Chondrocyte (in vitro differentiated cells): ENCODE measurements at regions not wholly inside any gene's neighbourhood (a gene's known extent, or its start where the extent isn't known, plus 50 kb on each side); places are given as distances from the start of the nearest gene placed in this dataset.
"Not testable (repeated sequence)": the region's sequence is repeated elsewhere in the genome, so short reads cannot be mapped to it uniquely, and the experiment has no call there.

Source experiments
- DNase-seq: peaks from one replicate; pipeline ENCODE4 v3.0.0; 2021; ENCODE audit warnings: mixed read lengths, low spot score
- H3K27ac Mint-ChIP-seq: one replicate; pipeline ENCODE4 v1.8.0; 2021; ENCODE audit warnings: mild to moderate bottlenecking, moderate library complexity, mixed read lengths; ENCODE audit not compliant: unreplicated experiment
- H3K27me3 Mint-ChIP-seq: 2 replicates; pipeline ENCODE4 v1.8.0; 2021; ENCODE audit warnings: low read depth, mixed read lengths
- H3K36me3 Mint-ChIP-seq: 2 replicates; pipeline ENCODE4 v1.8.0; 2021; ENCODE audit warnings: low read depth, mixed read lengths
- H3K4me1 Mint-ChIP-seq: 2 replicates; pipeline ENCODE4 v1.8.0; 2021; ENCODE audit warnings: low read depth, mild to moderate bottlenecking, mixed read lengths
- H3K4me3 Mint-ChIP-seq: one replicate; pipeline ENCODE4 v1.8.0; 2021; ENCODE audit warnings: mild to moderate bottlenecking, moderate library complexity, mixed read lengths; ENCODE audit not compliant: unreplicated experiment
- H3K9me3 Mint-ChIP-seq: 2 replicates; pipeline ENCODE4 v1.8.0; 2021; ENCODE audit warnings: low read depth, mixed read lengths
- TF ChIP-seq, protein P1 (sequence below): fragments of 200-600 bp; sonication (generic); IDR thresholded peaks from 2 replicates; pipeline ENCODE4 v1.5.0; 2021; ENCODE audit warnings: antibody characterized with exemption, mild to moderate bottlenecking, moderate library complexity

DNA sequence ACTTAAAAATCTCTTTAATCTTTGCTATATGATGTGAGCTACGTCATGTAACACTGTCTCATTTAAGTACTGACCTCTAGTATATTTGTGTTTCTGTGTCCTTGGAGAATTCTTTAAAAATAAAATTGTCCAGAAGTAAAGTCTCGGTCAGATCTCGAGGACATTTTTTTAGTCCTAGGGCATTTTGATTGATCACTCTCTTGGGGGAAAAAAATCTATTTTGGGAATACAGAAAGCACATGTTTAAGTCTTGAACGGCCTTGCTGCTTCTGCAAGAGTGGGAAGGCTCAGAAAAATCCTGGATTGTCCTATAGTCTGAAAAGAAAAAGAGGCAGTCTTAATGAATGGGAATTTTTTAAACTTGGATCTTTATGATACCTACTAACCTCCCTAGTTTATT lies 234.3 kb downstream of the UTRN start:
- no peak for DNase-seq
- Mint-ChIP-seq H3K36me3 (peaks cover 15% of the 10 kb centered on the region), H3K4me3 (no peak overlapping the region), H3K27ac (peak overlapping the region; percentile 39), H3K27me3 (no peaks in the 10 kb centered on the region), H3K9me3 (no peaks in the 10 kb centered on the region), H3K4me1 (peaks cover 10% of the 10 kb centered on the region)
- TF ChIP-seq, protein P1, sequence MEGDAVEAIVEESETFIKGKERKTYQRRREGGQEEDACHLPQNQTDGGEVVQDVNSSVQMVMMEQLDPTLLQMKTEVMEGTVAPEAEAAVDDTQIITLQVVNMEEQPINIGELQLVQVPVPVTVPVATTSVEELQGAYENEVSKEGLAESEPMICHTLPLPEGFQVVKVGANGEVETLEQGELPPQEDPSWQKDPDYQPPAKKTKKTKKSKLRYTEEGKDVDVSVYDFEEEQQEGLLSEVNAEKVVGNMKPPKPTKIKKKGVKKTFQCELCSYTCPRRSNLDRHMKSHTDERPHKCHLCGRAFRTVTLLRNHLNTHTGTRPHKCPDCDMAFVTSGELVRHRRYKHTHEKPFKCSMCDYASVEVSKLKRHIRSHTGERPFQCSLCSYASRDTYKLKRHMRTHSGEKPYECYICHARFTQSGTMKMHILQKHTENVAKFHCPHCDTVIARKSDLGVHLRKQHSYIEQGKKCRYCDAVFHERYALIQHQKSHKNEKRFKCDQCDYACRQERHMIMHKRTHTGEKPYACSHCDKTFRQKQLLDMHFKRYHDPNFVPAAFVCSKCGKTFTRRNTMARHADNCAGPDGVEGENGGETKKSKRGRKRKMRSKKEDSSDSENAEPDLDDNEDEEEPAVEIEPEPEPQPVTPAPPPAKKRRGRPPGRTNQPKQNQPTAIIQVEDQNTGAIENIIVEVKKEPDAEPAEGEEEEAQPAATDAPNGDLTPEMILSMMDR, result no peak

DNA sequence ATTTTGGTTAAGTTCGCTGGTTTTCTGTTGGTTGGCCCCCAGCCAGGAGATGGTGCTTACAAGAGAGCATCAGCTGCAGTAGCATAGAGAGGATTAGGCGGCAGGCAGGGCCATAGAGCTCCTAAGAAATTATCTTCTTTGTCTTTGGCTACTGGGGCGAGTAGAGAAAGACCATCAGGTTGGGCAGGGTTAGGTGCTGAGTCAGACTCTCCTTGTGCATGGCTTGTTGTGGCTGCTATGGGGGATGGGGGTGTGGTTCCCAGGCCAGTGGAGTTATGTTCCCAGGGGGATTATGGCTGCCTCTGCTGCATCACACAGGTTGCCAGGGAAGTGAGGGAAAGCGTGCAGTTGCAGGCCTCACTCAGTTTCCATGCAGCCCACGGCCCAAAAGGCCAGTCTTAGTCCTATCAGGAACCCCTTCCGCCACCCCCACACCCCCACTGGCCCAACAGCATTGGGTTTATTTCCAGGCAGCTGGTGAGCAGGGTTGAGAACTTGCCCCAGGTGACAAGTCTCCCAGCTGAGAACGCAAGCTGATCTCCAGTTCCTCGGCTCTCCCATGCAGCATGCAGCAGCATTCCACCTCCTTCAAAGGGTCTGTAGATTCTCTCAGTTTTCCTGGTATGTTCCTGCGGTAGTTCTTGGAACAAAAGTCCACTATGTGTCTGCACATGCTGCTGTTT lies 243.7 kb downstream of the UTRN start:
- H3K27ac Mint-ChIP-seq, result no peak overlapping the region
- H3K4me3 Mint-ChIP-seq, result no peak overlapping the region
- peak; percentile 59 for DNase-seq
- no peaks in the 10 kb centered on the region for H3K27me3 Mint-ChIP-seq
- H3K36me3 Mint-ChIP-seq, result peaks cover 33% of the 10 kb centered on the region
- TF ChIP-seq, protein P1, result no peak
- H3K9me3 Mint-ChIP-seq, result peaks cover 8% of the 10 kb centered on the region
- H3K4me1 Mint-ChIP-seq, result peaks cover 13% of the 10 kb centered on the region

DNA sequence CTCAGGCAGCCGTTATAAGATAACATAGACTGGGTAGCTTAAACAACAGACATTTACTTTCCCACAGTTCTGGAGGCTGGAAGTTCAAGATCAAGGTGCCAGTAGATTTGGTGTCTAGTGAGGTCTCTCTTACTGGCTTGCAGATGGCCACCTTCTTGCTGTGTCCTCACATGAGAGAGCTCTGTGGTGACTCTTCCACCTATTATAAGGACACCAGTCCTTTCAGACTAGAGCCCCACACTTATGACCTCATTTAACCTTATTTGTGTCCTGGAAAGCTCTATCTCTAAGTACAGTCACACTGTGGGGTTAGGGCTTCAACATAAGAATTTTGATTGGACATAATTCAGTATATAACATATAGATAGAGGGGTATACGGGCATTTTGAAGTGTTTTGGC lies 245.0 kb downstream of the UTRN start:
- TF ChIP-seq, protein P1, result no peak
- Mint-ChIP-seq H3K9me3 (peaks cover 7% of the 10 kb centered on the region), H3K4me3 (no peak overlapping the region), H3K27ac (no peak overlapping the region), H3K4me1 (peaks cover 12% of the 10 kb centered on the region), H3K36me3 (peaks cover 29% of the 10 kb centered on the region), H3K27me3 (no peaks in the 10 kb centered on the region)
- DNase-seq, result no peak

DNA sequence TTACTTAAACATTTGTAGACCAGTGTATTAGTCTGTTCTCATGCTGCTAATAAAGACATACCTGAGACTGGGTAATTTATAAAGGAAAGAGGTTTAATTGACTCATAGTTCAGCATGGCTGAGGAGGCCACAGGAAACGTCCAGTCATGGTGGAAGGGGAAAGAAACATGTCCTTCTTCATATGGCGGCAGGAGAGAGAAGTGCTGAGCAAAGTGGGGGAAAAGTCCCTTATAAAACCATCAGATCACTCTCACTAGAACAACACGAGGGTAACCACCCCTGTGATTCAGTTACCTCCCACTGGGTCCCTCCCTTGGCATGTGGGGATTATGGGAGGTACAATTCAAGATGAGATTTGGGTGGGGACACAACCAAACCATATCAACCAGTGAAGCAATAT lies 247.1 kb downstream of the UTRN start:
- peaks cover 20% of the 10 kb centered on the region for H3K36me3 Mint-ChIP-seq
- H3K4me1 Mint-ChIP-seq, result peaks cover 12% of the 10 kb centered on the region
- not testable (repeated sequence) for H3K27me3 Mint-ChIP-seq, H3K4me3 Mint-ChIP-seq, H3K9me3 Mint-ChIP-seq, DNase-seq, H3K27ac Mint-ChIP-seq

DNA sequence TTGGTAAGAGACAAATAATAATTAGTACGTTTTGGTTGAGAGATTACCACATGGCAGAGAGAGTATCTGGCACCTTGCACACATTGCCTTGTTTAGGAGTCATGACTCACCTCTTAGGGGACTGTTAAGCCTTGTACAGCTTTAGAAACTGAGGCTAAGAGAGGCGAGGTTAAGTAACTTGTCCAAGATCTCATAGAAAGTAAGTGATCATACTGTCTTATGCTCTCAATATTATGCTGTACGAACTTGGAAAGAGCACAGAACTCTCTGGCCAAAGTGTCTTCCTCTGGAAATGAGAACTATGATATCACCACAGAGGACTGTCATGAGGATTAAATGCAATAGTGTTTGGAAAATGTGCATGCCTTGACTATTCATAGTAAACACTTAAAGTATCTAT lies 249.0 kb downstream of the UTRN start:
- Mint-ChIP-seq H3K27ac (no peak overlapping the region), H3K9me3 (no peaks in the 10 kb centered on the region), H3K36me3 (peaks cover 14% of the 10 kb centered on the region), H3K4me1 (peaks cover 3% of the 10 kb centered on the region), H3K27me3 (no peaks in the 10 kb centered on the region), H3K4me3 (no peak overlapping the region)
- DNase-seq, result no peak
- TF ChIP-seq, protein P1, result no peak

DNA sequence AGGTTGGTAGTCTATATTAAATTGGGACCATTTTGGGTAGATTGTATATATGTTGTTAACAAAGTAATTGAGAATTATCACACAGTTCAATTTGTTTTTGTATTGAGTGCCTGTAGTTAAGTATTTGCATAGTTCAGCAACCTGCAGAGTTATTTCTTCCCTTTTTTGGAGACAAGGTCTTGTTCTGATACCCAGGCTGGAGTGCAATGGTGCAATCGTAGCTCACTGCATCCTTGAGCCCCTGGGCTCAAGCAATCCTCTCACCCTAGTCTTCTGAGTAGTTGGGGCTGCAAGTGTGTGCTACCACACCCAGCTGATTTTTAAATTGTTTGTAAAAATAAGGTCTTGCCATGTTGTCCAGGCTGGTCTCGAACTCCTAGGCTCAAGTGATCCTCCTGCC lies 250.5 kb downstream of the UTRN start:
- H3K27me3 Mint-ChIP-seq, result no peaks in the 10 kb centered on the region
- DNase-seq, result no peak
- no peaks in the 10 kb centered on the region for H3K4me1 Mint-ChIP-seq
- TF ChIP-seq, protein P1, result no peak
- H3K9me3 Mint-ChIP-seq, result no peaks in the 10 kb centered on the region
- H3K4me3 Mint-ChIP-seq, result no peak overlapping the region
- H3K27ac Mint-ChIP-seq, result no peak overlapping the region
- peaks cover 18% of the 10 kb centered on the region for H3K36me3 Mint-ChIP-seq
